Endothelial cell of umbilical vein (primary cell): ENCODE measurements at regions not wholly inside any gene's neighbourhood (a gene's known extent, or its start where the extent isn't known, plus 50 kb on each side); places are given as distances from the start of the nearest gene placed in this dataset.
"Not testable (repeated sequence)": the region's sequence is repeated elsewhere in the genome, so short reads cannot be mapped to it uniquely, and the experiment has no call there.

Experiments
- CTCF ChIP-seq, 2 donors: IDR thresholded peaks; 1 replicate in 1 of 2; 2 replicates in 1 of 2; pipeline ENCODE4 v1.5.1; 2011; ENCODE audit warnings: low read length in 2 of 2, mild to moderate bottlenecking in 2 of 2, moderate library complexity in 2 of 2, control low read depth in 1 of 2, inconsistent platforms in 1 of 2, low read depth in 1 of 2; ENCODE audit not compliant: insufficient read depth in 1 of 2; ENCODE audit errors: extremely low read depth in 1 of 2
- EZH2 ChIP-seq: IDR thresholded peaks from 2 replicates; pipeline ENCODE4 v1.6.1; 2012; ENCODE audit warnings: borderline replicate concordance, low read depth, mild to moderate bottlenecking, moderate library complexity, low read length, inconsistent platforms; ENCODE audit not compliant: severe bottlenecking
- FOS ChIP-seq: IDR thresholded peaks from 2 replicates; pipeline ENCODE4 v1.6.1; 2011; ENCODE audit warnings: mild to moderate bottlenecking, low read length, moderate library complexity, borderline replicate concordance; ENCODE audit not compliant: insufficient read depth
- GATA2 ChIP-seq: IDR thresholded peaks from 2 replicates; pipeline ENCODE4 v1.7.0; 2011; ENCODE audit warnings: low read depth, mild to moderate bottlenecking, moderate library complexity, mixed read lengths, low read length; ENCODE audit not compliant: insufficient read length, insufficient read depth
- JUN ChIP-seq: IDR thresholded peaks from 2 replicates; pipeline ENCODE4 v1.6.1; 2011; ENCODE audit warnings: borderline replicate concordance, low read depth; ENCODE audit not compliant: insufficient read length, insufficient read depth
- MAX ChIP-seq: IDR thresholded peaks from 2 replicates; pipeline ENCODE4 v1.6.1; 2011; ENCODE audit not compliant: insufficient read depth, insufficient read length
- MYC ChIP-seq: IDR thresholded peaks from one replicate; pipeline ENCODE4 v1.6.1; 2011; ENCODE audit warnings: mild to moderate bottlenecking, low read depth, low read length
- POLR2A ChIP-seq: IDR thresholded peaks from 2 replicates; pipeline ENCODE4 v1.6.1; 2012; ENCODE audit warnings: low read depth, mild to moderate bottlenecking, control low read depth, low read length
- POLR2AphosphoS5 ChIP-seq: IDR thresholded peaks from 2 replicates; pipeline ENCODE4 v1.6.1; 2012; ENCODE audit warnings: low read depth, mild to moderate bottlenecking, control low read depth, low read length, moderate library complexity; ENCODE audit not compliant: insufficient read depth

GRCh38 chr1:83315446-83315845, 683.5 kb downstream of the TTLL7 start:
- TF ChIP-seq POLR2AphosphoS5; CTCF (IDR thresholded peaks at IDR 0.05; ENCODE audit: extremely low read depth in 1 of 2, insufficient read depth in 1 of 2, low read depth in 1 of 2, low read length in 2 of 2); MAX; EZH2; GATA2; FOS; POLR2A; MYC; JUN: not testable (repeated sequence)
